ENCODE measurements at regions not wholly inside any gene's neighbourhood (a gene's known extent, or its start where the extent isn't known, plus 50 kb on each side); places are given as distances from the start of the nearest gene placed in this dataset.

GRCh38 chr6:118743746-118744145, 92.4 kb upstream of the CEP85L start:
- TF ChIP-seq CTCF (conservative IDR thresholded peaks at IDR 0.05 in 1 of 2, IDR thresholded peaks at IDR 0.05 in 1 of 2; ENCODE audit: low read depth in 1 of 2, low read length in 2 of 2) (no peak), EZH2 (IDR thresholded peaks at IDR 0.05; ENCODE audit: low read length, missing control alignments) (no peak)
